Daoy (cell line): ENCODE measurements at regions not wholly inside any gene's neighbourhood (a gene's known extent, or its start where the extent isn't known, plus 50 kb on each side); places are given as distances from the start of the nearest gene placed in this dataset.
"Not testable (repeated sequence)": the region's sequence is repeated elsewhere in the genome, so short reads cannot be mapped to it uniquely, and the experiment has no call there.

Experiments
- DNase-seq: peaks from one replicate; pipeline ENCODE4 v3.0.0-alpha.2; 2015; ENCODE audit warnings: low read depth

GRCh38 chr20:19026121-19026878, 186.1 kb upstream of the SLC24A3 start:
- DNase-seq = no peak

GRCh38 chr20:19026901-19027644, 185.4 kb upstream of the SLC24A3 start:
- no peak for DNase-seq

GRCh38 chr20:19027971-19028370, 184.5 kb upstream of the SLC24A3 start:
- DNase-seq = no peak

GRCh38 chr20:19041787-19042186, 170.7 kb upstream of the SLC24A3 start:
- DNase-seq = no peak

- no peak for DNase-seq
Observed at GRCh38 chr20:19045371-19045770, 167.1 kb upstream of the SLC24A3 start.

- no peak for DNase-seq
Observed at GRCh38 chr20:19047040-19047950, 165.1 kb upstream of the SLC24A3 start.

- no peak for DNase-seq
Observed at GRCh38 chr20:19047951-19048296, 164.5 kb upstream of the SLC24A3 start.

GRCh38 chr20:19048995-19049501, 163.4 kb upstream of the SLC24A3 start:
- no peak for DNase-seq

- DNase-seq = no peak
Observed at GRCh38 chr20:19049514-19049913, 162.9 kb upstream of the SLC24A3 start.

- DNase-seq = no peak
Observed at GRCh38 chr20:19056909-19057308, 155.5 kb upstream of the SLC24A3 start.

- DNase-seq = not testable (repeated sequence)
Observed at GRCh38 chr20:19064788-19065187, 147.7 kb upstream of the SLC24A3 start.

- no peak for DNase-seq
Observed at GRCh38 chr20:19067986-19068385, 144.5 kb upstream of the SLC24A3 start.

- DNase-seq = no peak
Observed at GRCh38 chr20:19070026-19070425, 142.4 kb upstream of the SLC24A3 start.

GRCh38 chr20:19070681-19071445, 141.6 kb upstream of the SLC24A3 start:
- DNase-seq = no peak

- no peak for DNase-seq
Observed at GRCh38 chr20:19071446-19071725, 141.1 kb upstream of the SLC24A3 start.

- DNase-seq = no peak
Observed at GRCh38 chr20:19071902-19072498, 140.4 kb upstream of the SLC24A3 start.

- DNase-seq = no peak
Observed at GRCh38 chr20:19072988-19073387, 139.5 kb upstream of the SLC24A3 start.

GRCh38 chr20:19073584-19074218, 138.7 kb upstream of the SLC24A3 start:
- DNase-seq = no peak

- DNase-seq = no peak
Observed at GRCh38 chr20:19074356-19074755, 138.1 kb upstream of the SLC24A3 start.

- no peak for DNase-seq
Observed at GRCh38 chr20:19074828-19075516, 137.5 kb upstream of the SLC24A3 start.
